ENCODE measurements at regions not wholly inside any gene's neighbourhood (a gene's known extent, or its start where the extent isn't known, plus 50 kb on each side); places are given as distances from the start of the nearest gene placed in this dataset.

DNA sequence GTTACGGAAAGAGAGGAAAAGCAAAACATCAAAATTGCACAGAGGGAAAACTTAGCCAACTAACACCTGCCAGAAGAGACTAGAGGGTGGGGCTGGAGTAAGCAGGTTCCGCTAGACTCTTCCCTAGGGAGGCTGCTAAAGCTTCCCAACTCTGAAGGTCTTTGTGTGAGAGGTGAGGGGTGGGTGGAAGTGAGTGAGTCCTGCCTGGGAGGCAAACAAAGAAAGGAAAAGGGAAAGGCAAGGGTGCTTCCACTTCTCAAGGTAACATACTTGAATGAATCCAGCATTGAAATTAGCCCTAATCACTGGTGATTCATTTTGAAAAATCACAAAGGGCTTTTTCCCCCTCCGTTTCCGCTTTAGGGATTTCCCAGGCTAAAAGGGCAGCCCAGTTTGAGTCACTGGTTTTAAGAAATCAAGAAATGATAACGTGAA is 220.5 kb upstream of the ADAMTS9 start:
- DNase-seq (ENCODE audit: low read depth) = no peak
- no peak overlapping the region for H3K4me3 ChIP-seq (ENCODE audit: low read length)
- TF ChIP-seq, protein P1, sequence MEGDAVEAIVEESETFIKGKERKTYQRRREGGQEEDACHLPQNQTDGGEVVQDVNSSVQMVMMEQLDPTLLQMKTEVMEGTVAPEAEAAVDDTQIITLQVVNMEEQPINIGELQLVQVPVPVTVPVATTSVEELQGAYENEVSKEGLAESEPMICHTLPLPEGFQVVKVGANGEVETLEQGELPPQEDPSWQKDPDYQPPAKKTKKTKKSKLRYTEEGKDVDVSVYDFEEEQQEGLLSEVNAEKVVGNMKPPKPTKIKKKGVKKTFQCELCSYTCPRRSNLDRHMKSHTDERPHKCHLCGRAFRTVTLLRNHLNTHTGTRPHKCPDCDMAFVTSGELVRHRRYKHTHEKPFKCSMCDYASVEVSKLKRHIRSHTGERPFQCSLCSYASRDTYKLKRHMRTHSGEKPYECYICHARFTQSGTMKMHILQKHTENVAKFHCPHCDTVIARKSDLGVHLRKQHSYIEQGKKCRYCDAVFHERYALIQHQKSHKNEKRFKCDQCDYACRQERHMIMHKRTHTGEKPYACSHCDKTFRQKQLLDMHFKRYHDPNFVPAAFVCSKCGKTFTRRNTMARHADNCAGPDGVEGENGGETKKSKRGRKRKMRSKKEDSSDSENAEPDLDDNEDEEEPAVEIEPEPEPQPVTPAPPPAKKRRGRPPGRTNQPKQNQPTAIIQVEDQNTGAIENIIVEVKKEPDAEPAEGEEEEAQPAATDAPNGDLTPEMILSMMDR (conservative IDR thresholded peaks at IDR 0.05; ENCODE audit: low read depth, low read length) = no peak

DNA sequence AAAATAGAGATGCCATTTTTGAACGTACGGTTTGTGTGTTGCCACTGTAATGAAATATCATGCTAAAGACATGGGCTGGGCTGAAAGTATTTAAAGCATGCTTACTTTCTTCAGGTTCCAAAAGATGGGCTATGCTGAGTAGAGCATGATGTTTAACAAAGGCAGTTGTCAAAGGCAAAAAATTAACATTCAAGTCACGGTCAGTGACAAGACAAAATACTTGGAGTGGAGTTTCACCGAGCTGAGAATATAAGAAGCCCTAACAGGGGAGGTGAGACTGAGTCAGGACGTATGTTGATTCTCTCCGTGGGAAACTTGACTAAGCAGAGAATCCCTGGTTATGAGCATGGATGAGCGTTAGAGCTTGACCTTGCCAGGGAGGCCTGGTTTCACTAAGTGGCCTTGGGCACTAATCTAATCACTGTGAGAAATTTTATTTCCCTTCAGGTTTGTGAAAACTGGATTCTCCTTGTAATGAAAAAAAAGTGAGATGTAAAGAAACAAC is 218.2 kb upstream of the ADAMTS9 start:
- no peak overlapping the region for H3K4me3 ChIP-seq (ENCODE audit: low read length)
- TF ChIP-seq, protein P1 (conservative IDR thresholded peaks at IDR 0.05; ENCODE audit: low read depth, low read length) = no peak
- DNase-seq (ENCODE audit: low read depth) = no peak

DNA sequence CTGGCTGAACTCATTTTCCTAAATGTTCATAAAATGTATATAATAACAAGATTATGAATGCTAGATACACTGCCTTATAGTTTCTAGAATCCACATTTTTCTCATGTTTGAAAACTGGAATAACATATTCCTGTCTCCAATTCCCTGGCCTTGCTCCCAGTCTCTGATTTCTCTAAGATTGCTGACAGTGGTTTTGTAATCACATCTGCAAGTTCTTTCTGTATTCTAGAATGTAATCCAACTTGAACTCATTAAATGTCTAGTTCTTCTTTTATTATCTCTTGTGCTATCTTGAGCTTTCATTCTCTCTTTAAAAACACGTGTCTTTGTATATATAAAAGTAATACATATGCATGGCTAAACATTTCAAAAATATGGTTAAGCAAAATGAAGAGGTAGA is 215.2 kb upstream of the ADAMTS9 start:
- TF ChIP-seq, protein P1 (conservative IDR thresholded peaks at IDR 0.05; ENCODE audit: low read depth, low read length) = no peak
- no peak overlapping the region for H3K4me3 ChIP-seq (ENCODE audit: low read length)
- no peak for DNase-seq (ENCODE audit: low read depth)

DNA sequence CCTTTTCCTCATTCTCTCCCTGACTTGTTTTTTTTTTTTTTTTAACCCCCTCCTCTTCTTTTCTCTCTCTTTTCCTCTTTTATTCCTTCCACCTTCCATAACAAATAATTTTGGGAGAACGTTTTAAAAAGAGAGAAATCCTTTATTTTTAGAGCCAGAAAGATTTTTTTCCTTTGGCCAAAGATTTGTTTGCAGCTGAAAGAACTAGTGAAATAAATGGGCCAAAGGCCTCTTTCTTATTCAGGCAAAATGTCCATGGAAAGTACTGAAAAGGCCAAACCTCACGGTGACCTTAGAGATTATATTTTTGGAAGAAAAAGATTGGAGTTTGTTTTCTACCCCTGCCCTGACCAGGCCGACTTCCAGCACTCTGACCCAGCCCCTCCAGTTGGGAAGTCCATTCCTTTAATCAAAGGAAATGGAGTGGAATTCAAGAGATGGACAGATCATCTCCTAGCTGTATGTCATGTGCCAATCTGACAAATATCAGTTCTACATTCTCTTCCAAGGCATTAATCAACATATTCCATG is 214.3 kb upstream of the ADAMTS9 start:
- no peak for DNase-seq (ENCODE audit: low read depth)
- TF ChIP-seq, protein P1 (conservative IDR thresholded peaks at IDR 0.05; ENCODE audit: low read depth, low read length) = no peak
- no peak overlapping the region for H3K4me3 ChIP-seq (ENCODE audit: low read length)

DNA sequence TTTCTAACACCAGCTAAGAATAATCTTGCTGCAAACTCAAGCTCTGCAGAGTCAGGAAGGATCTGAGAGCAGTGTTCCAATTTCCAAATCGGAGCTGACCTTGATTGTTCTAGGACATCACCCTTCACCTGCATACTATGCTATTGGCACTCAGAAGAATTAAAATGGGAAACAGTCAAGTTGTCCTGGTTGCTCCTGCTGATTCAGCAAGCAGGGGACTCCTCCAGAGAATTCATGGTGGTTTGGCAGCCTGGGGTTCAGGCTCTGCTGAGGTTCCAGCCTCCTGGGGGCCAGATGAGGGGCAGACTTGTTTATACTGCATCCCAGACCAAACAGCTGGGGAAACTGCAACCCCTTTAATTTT is 213.7 kb upstream of the ADAMTS9 start:
- TF ChIP-seq, protein P1 (conservative IDR thresholded peaks at IDR 0.05; ENCODE audit: low read depth, low read length) = no peak
- no peak for DNase-seq (ENCODE audit: low read depth)
- no peak overlapping the region for H3K4me3 ChIP-seq (ENCODE audit: low read length)

DNA sequence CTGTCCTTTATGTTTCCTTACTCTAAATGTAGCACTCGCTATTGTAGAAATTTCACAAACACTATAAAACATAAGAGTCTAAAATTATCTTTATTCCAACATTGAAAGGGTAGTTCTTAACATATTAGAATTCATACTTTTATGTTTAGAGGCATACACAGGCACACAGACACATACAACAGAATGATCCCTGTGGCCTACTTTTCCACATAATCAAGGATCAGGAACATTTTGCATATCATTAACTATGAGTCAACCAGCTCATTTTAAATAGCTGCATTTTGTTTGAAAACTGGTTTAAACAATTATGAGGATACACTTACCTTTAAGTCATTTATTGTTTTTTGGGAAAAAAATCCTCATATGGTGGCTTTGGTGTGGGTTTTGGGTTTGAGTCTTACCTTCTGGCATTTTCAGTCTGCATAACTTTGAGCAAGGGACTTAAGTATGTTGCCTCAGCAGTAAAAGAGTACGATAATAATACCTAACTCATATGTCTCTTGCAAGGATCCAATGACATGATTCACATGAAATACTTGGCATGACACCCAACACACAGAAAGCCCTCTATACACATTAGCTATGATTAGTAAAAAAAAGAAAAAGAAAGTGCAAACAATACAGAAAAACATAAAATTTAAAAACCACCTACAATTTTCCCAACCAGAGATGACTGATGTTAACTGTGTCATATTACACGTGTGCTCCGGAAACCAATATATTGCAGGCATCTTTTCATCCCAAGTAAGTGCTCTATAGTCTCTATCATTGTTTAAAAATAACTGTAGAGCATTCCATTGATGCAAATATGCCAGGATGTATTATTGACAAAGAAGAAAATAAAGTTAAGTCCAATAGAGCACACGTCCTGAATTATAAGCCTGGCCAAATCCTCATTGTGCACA is 213.1 kb upstream of the ADAMTS9 start:
- TF ChIP-seq, protein P1 (conservative IDR thresholded peaks at IDR 0.05; ENCODE audit: low read depth, low read length) = no peak
- DNase-seq (ENCODE audit: low read depth) = no peak
- H3K4me3 ChIP-seq (ENCODE audit: low read length) = no peak overlapping the region

DNA sequence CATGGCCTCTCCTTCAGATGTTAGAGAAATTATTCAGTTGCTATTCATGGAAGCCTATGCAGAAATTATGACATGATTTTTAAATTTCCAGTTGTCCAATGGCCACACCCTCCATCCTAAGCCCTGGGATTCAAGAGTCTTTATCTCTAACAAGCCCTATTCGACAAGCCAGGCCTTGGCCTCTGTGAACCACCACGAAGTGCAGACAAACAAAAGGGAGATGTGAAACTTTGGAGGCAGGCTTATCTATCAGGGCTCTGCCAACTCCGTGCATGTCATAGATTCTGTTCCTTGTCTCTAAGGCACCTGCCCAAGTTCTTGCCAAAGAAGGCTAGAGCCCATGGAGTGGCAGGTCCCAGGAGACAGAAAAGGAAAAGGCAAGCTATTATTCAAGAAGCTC is 212.4 kb upstream of the ADAMTS9 start:
- DNase-seq (ENCODE audit: low read depth) = no peak
- H3K4me3 ChIP-seq (ENCODE audit: low read length) = no peak overlapping the region
- TF ChIP-seq, protein P1 (conservative IDR thresholded peaks at IDR 0.05; ENCODE audit: low read depth, low read length) = no peak
